ENCODE measurements at regions not wholly inside any gene's neighbourhood (a gene's known extent, or its start where the extent isn't known, plus 50 kb on each side); places are given as distances from the start of the nearest gene placed in this dataset.

GRCh38 chr5:144788046-144788445, 617.4 kb downstream of the KCTD16 start:
- Histone ChIP-seq H3K36me3 (replicated peaks) (no peaks in the 10 kb centered on the region), H3K27ac (no peak overlapping the region), H3K4me3 (ENCODE audit: low read depth, low read length) (no peak overlapping the region), H3K27me3 (replicated peaks) (no peaks in the 10 kb centered on the region)
- in situ Hi-C loops (cut with HindIII; ENCODE audit: low pct_ligation_motif_present, low sequenced_read_pairs) = no loop called here
- no peak for DNase-seq
- TF ChIP-seq, protein P1, sequence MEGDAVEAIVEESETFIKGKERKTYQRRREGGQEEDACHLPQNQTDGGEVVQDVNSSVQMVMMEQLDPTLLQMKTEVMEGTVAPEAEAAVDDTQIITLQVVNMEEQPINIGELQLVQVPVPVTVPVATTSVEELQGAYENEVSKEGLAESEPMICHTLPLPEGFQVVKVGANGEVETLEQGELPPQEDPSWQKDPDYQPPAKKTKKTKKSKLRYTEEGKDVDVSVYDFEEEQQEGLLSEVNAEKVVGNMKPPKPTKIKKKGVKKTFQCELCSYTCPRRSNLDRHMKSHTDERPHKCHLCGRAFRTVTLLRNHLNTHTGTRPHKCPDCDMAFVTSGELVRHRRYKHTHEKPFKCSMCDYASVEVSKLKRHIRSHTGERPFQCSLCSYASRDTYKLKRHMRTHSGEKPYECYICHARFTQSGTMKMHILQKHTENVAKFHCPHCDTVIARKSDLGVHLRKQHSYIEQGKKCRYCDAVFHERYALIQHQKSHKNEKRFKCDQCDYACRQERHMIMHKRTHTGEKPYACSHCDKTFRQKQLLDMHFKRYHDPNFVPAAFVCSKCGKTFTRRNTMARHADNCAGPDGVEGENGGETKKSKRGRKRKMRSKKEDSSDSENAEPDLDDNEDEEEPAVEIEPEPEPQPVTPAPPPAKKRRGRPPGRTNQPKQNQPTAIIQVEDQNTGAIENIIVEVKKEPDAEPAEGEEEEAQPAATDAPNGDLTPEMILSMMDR (IDR thresholded peaks at IDR 0.05; ENCODE audit: low read depth, low read length, missing control alignments) = no peak

- H3K27ac ChIP-seq = no peak overlapping the region
- TF ChIP-seq, protein P1 (IDR thresholded peaks at IDR 0.05; ENCODE audit: low read depth, low read length, missing control alignments) = no peak
- no peak for DNase-seq
- no peaks in the 10 kb centered on the region for H3K36me3 ChIP-seq (replicated peaks)
- H3K27me3 ChIP-seq (replicated peaks) = no peaks in the 10 kb centered on the region
- no peak overlapping the region for H3K4me3 ChIP-seq (ENCODE audit: low read depth, low read length)
- in situ Hi-C loops (cut with HindIII; ENCODE audit: low pct_ligation_motif_present, low sequenced_read_pairs) = no loop called here
These were observed 608.7 kb downstream of the KCTD16 start for GRCh38 chr5:144779368-144779767.

- TF ChIP-seq, protein P1 (IDR thresholded peaks at IDR 0.05; ENCODE audit: low read depth, low read length, missing control alignments) = no peak
- Histone ChIP-seq H3K27me3 (replicated peaks) (no peaks in the 10 kb centered on the region), H3K27ac (no peak overlapping the region), H3K36me3 (replicated peaks) (no peaks in the 10 kb centered on the region), H3K4me3 (ENCODE audit: low read depth, low read length) (no peak overlapping the region)
- no peak for DNase-seq
- in situ Hi-C loops (cut with HindIII; ENCODE audit: low pct_ligation_motif_present, low sequenced_read_pairs) = no loop called here
These were observed 607.9 kb downstream of the KCTD16 start for GRCh38 chr5:144778561-144778960.

DNA sequence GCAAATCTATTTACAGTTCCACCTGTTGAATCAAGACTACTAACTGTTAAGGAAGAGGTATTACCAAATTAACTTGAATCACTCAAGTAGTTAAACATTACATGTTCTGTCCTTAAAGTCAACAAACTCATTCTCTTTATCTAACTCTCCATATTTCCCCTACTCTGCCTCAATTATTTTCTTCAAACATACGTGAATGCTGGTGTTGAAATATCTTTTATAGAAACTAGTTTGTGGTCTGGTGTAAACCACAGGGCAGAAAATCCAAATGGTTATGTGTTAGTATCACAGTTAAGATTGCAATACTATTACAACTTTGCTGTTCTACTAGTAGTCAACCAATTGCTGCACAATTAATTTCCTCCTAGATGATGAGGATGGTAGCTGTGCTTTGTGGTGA, 603.5 kb downstream of the KCTD16 start:
- TF ChIP-seq, protein P1 (IDR thresholded peaks at IDR 0.05; ENCODE audit: low read depth, low read length, missing control alignments) = no peak
- no peaks in the 10 kb centered on the region for H3K36me3 ChIP-seq (replicated peaks)
- no peak for DNase-seq
- in situ Hi-C loops (cut with HindIII; ENCODE audit: low pct_ligation_motif_present, low sequenced_read_pairs) = no loop called here
- no peak overlapping the region for H3K4me3 ChIP-seq (ENCODE audit: low read depth, low read length)
- no peaks in the 10 kb centered on the region for H3K27me3 ChIP-seq (replicated peaks)
- H3K27ac ChIP-seq = no peak overlapping the region

DNA sequence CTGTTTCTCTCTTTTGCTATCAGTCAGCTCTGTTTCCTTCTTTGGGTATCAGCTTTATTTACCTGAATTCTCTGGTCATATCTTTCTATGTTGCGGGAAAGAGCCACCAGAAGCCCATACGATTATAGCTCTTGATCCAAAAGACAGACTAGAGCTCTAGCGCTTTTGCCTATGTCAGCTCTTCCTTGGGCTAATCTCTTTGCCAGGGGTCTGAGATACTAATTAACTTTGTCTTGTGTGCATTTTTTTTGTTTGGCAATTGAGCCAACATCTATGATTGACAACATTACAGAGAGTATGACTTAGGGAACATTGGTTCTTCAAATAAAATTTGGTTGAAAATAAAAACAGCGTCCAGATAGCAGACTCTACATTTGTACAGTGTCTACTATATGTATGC, 603.0 kb downstream of the KCTD16 start:
- Histone ChIP-seq H3K36me3 (replicated peaks) (no peaks in the 10 kb centered on the region), H3K27me3 (replicated peaks) (no peaks in the 10 kb centered on the region), H3K4me3 (ENCODE audit: low read depth, low read length) (no peak overlapping the region), H3K27ac (no peak overlapping the region)
- no peak for DNase-seq
- in situ Hi-C loops (cut with HindIII; ENCODE audit: low pct_ligation_motif_present, low sequenced_read_pairs) = no loop called here
- TF ChIP-seq, protein P1 (IDR thresholded peaks at IDR 0.05; ENCODE audit: low read depth, low read length, missing control alignments) = no peak

GRCh38 chr5:144771802-144772201, 601.1 kb downstream of the KCTD16 start:
- Histone ChIP-seq H3K4me3 (ENCODE audit: low read depth, low read length) (no peak overlapping the region), H3K27ac (no peak overlapping the region), H3K36me3 (replicated peaks) (no peaks in the 10 kb centered on the region), H3K27me3 (replicated peaks) (no peaks in the 10 kb centered on the region)
- TF ChIP-seq, protein P1 (IDR thresholded peaks at IDR 0.05; ENCODE audit: low read depth, low read length, missing control alignments) = no peak
- no peak for DNase-seq
- in situ Hi-C loops (cut with HindIII; ENCODE audit: low pct_ligation_motif_present, low sequenced_read_pairs) = no loop called here
